Neural progenitor cell (in vitro differentiated cells): ENCODE measurements at regions not wholly inside any gene's neighbourhood (a gene's known extent, or its start where the extent isn't known, plus 50 kb on each side); places are given as distances from the start of the nearest gene placed in this dataset.
"Not testable (repeated sequence)": the region's sequence is repeated elsewhere in the genome, so short reads cannot be mapped to it uniquely, and the experiment has no call there.

Experiments
- DNase-seq: peaks from one replicate; pipeline ENCODE4 v3.0.0-alpha.2; 2016; ENCODE audit warnings: low spot score
- H2AFZ ChIP-seq: fragments of 200-600 bp; sonication (generic); replicated peaks from 2 replicates; pipeline ENCODE4 v1.6.1; 2016; ENCODE audit warnings: antibody characterized with exemption
- H3F3A ChIP-seq: fragments of 200-600 bp; sonication (generic); 2 replicates; pipeline ENCODE4 v1.6.1; 2016; ENCODE audit warnings: antibody characterized with exemption, low read depth
- H3K27ac ChIP-seq: fragments of 200-600 bp; sonication (generic); 2 replicates; pipeline ENCODE4 v1.5.1; 2016; ENCODE audit warnings: mild to moderate bottlenecking
- H3K27me3 ChIP-seq: fragments of 200-600 bp; sonication (generic); 2 replicates; pipeline ENCODE4 v1.6.1; 2016; ENCODE audit warnings: mild to moderate bottlenecking, moderate library complexity
- H3K36me3 ChIP-seq: fragments of 200-600 bp; sonication (generic); 2 replicates; pipeline ENCODE4 v1.5.1; 2016
- H3K4me1 ChIP-seq: fragments of 200-600 bp; sonication (generic); 2 replicates; pipeline ENCODE4 v1.6.1; 2016; ENCODE audit warnings: mixed run types
- H3K4me2 ChIP-seq: fragments of 200-600 bp; sonication (generic); 2 replicates; pipeline ENCODE4 v1.6.1; 2016
- H3K4me3 ChIP-seq: fragments of 200-600 bp; sonication (generic); 2 replicates; pipeline ENCODE4 v1.5.1; 2016
- H3K79me2 ChIP-seq: fragments of 200-600 bp; sonication (generic); 2 replicates; pipeline ENCODE4 v1.6.1; 2016; ENCODE audit warnings: low read depth
- H3K9ac ChIP-seq: fragments of 200-600 bp; sonication (generic); 2 replicates; pipeline ENCODE4 v1.6.1; 2016
- H3K9me3 ChIP-seq: fragments of 200-600 bp; sonication (generic); 2 replicates; pipeline ENCODE4 v1.5.1; 2016; ENCODE audit warnings: low read depth
- H4K20me1 ChIP-seq: fragments of 200-600 bp; sonication (generic); 2 replicates; pipeline ENCODE4 v1.6.1; 2016; ENCODE audit warnings: low read depth
- H3K27ac Mint-ChIP-seq: 3 replicates; pipeline ENCODE4 v1.8.0; 2021; ENCODE audit warnings: mixed read lengths
- H3K27me3 Mint-ChIP-seq: 2 replicates; pipeline ENCODE4 v1.8.0; 2022; ENCODE audit warnings: low read depth, mild to moderate bottlenecking, inconsistent platforms, moderate library complexity, mixed read lengths; ENCODE audit not compliant: insufficient read depth
- H3K36me3 Mint-ChIP-seq: 3 replicates; pipeline ENCODE4 v1.8.0; 2021; ENCODE audit warnings: mixed read lengths
- H3K4me1 Mint-ChIP-seq: 3 replicates; pipeline ENCODE4 v1.8.0; 2021; ENCODE audit warnings: mixed read lengths
- H3K4me3 Mint-ChIP-seq: 3 replicates; pipeline ENCODE4 v1.8.0; 2021; ENCODE audit warnings: mild to moderate bottlenecking, moderate library complexity, mixed read lengths
- H3K9me3 Mint-ChIP-seq: 3 replicates; pipeline ENCODE4 v1.8.0; 2020; ENCODE audit warnings: mixed read lengths
- CTCF ChIP-seq: fragments of 200-600 bp; sonication (generic); IDR thresholded peaks from 2 replicates; pipeline ENCODE4 v1.5.1; 2017; ENCODE audit warnings: antibody characterized with exemption, mild to moderate bottlenecking
- EZH2 ChIP-seq: fragments of 200-600 bp; sonication (generic); IDR thresholded peaks from 2 replicates; pipeline ENCODE4 v1.6.1; 2017; ENCODE audit warnings: antibody characterized with exemption, mild to moderate bottlenecking, moderate library complexity
- EZH2phosphoT487 ChIP-seq: fragments of 200-600 bp; sonication (generic); IDR thresholded peaks from 2 replicates; pipeline ENCODE4 v1.6.1; 2017; ENCODE audit warnings: antibody characterized with exemption

GRCh38 chr11:105361651-105362050, 222.1 kb upstream of the CARD18 start:
- Histone ChIP-seq H3F3A (no peaks in the 10 kb centered on the region), H3K9me3 (no peaks in the 10 kb centered on the region), H4K20me1 (no peaks in the 10 kb centered on the region), H3K4me3 (no peak overlapping the region), H3K36me3 (no peaks in the 10 kb centered on the region), H2AFZ (no peak overlapping the region), H3K4me1 (no peaks in the 10 kb centered on the region), H3K79me2 (no peaks in the 10 kb centered on the region), H3K27me3 (no peaks in the 10 kb centered on the region), H3K4me2 (no peak overlapping the region), H3K9ac (no peak overlapping the region), H3K27ac (no peak overlapping the region)
- Mint-ChIP-seq H3K27me3 (no peaks in the 10 kb centered on the region), H3K4me3 (no peak overlapping the region), H3K9me3 (no peaks in the 10 kb centered on the region), H3K4me1 (no peaks in the 10 kb centered on the region), H3K27ac (no peak overlapping the region), H3K36me3 (no peaks in the 10 kb centered on the region)
- no peak for DNase-seq
- no peak for TF ChIP-seq EZH2phosphoT487
- TF ChIP-seq EZH2: no peak
- TF ChIP-seq CTCF: no peak

- no peak overlapping the region for H3K27ac Mint-ChIP-seq
- no peaks in the 10 kb centered on the region for H3K4me1 ChIP-seq
- no peaks in the 10 kb centered on the region for H4K20me1 ChIP-seq
- no peaks in the 10 kb centered on the region for H3F3A ChIP-seq
- H3K4me3 Mint-ChIP-seq: no peak overlapping the region
- no peaks in the 10 kb centered on the region for H3K9me3 Mint-ChIP-seq
- no peak overlapping the region for H3K4me3 ChIP-seq
- H3K4me2 ChIP-seq: no peak overlapping the region
- TF ChIP-seq EZH2phosphoT487: no peak
- no peak for TF ChIP-seq EZH2
- TF ChIP-seq CTCF: no peak
- H3K27me3 ChIP-seq: no peaks in the 10 kb centered on the region
- no peak overlapping the region for H2AFZ ChIP-seq
- H3K9ac ChIP-seq: no peak overlapping the region
- no peaks in the 10 kb centered on the region for H3K27me3 Mint-ChIP-seq
- no peaks in the 10 kb centered on the region for H3K36me3 ChIP-seq
- H3K79me2 ChIP-seq: no peaks in the 10 kb centered on the region
- no peaks in the 10 kb centered on the region for H3K36me3 Mint-ChIP-seq
- no peak overlapping the region for H3K27ac ChIP-seq
- no peaks in the 10 kb centered on the region for H3K4me1 Mint-ChIP-seq
- H3K9me3 ChIP-seq: no peaks in the 10 kb centered on the region
- no peak for DNase-seq
Measured at GRCh38 chr11:105357764-105358163, 218.2 kb upstream of the CARD18 start.

- Histone ChIP-seq H2AFZ (no peak overlapping the region), H3K27me3 (no peaks in the 10 kb centered on the region), H3K4me3 (no peak overlapping the region), H4K20me1 (no peaks in the 10 kb centered on the region), H3K79me2 (no peaks in the 10 kb centered on the region), H3F3A (no peaks in the 10 kb centered on the region), H3K4me2 (no peak overlapping the region), H3K4me1 (no peaks in the 10 kb centered on the region), H3K9me3 (no peaks in the 10 kb centered on the region), H3K36me3 (no peaks in the 10 kb centered on the region), H3K9ac (no peak overlapping the region), H3K27ac (no peak overlapping the region)
- no peaks in the 10 kb centered on the region for H3K27me3 Mint-ChIP-seq
- H3K36me3 Mint-ChIP-seq: no peaks in the 10 kb centered on the region
- H3K4me3 Mint-ChIP-seq: no peak overlapping the region
- DNase-seq: no peak
- no peaks in the 10 kb centered on the region for H3K9me3 Mint-ChIP-seq
- TF ChIP-seq EZH2phosphoT487: no peak
- no peak for TF ChIP-seq EZH2
- no peak for TF ChIP-seq CTCF
- no peak overlapping the region for H3K27ac Mint-ChIP-seq
- no peaks in the 10 kb centered on the region for H3K4me1 Mint-ChIP-seq
Measured at GRCh38 chr11:105357146-105357545, 217.6 kb upstream of the CARD18 start.

- not testable (repeated sequence) for H3K27me3 ChIP-seq, H3K36me3 Mint-ChIP-seq, H3K4me3 ChIP-seq, H3K4me1 ChIP-seq, H3K4me3 Mint-ChIP-seq, H3K79me2 ChIP-seq, H3K27ac ChIP-seq, H3K9me3 ChIP-seq, H3K27me3 Mint-ChIP-seq, H2AFZ ChIP-seq, H3K4me1 Mint-ChIP-seq, H3K9ac ChIP-seq, H3F3A ChIP-seq, H4K20me1 ChIP-seq, H3K27ac Mint-ChIP-seq, DNase-seq, H3K4me2 ChIP-seq, H3K9me3 Mint-ChIP-seq, H3K36me3 ChIP-seq
Measured at GRCh38 chr11:105349867-105350266, 210.3 kb upstream of the CARD18 start.
